K562 (cell line): ENCODE measurements at regions not wholly inside any gene's neighbourhood (a gene's known extent, or its start where the extent isn't known, plus 50 kb on each side); places are given as distances from the start of the nearest gene placed in this dataset.

ENCODE experiments used
- POLR2A ChIP-seq: fragments of 450-650 bp; conservative IDR thresholded peaks from 2 replicates; pipeline ENCODE4 v1.6.1; 2016
- SIRT6 ChIP-seq: IDR thresholded peaks from one replicate; pipeline ENCODE4 v1.6.1; 2012; ENCODE audit warnings: low read depth, mild to moderate bottlenecking, control low read depth, inconsistent platforms, low read length, moderate library complexity
- TF ChIP-seq, protein P1 (sequence below): sonication (generic); formaldehyde crosslinking; IDR thresholded peaks from 2 replicates; pipeline ENCODE4 v1.8.1; 2023; ENCODE audit warnings: mild to moderate bottlenecking, missing genetic modification reagents

DNA sequence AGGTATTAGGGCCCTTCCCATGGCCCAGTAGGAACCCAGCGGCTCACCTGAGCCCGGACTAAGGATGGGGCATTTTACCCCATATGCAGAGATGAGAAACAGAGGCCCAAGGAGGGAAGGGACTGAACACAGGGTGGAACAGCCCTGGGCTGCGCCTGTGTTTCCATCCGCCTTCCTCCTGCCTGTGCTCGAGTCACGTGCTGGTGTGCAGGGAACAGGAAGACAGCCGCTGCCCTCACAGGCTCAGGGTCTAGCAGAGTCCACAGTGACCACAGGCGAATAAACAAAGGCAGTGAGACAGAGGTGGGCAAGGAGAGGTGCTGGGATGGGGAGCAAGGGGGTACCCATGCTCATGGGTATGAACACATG, 129.4 kb downstream of the C9orf50 start:
- TF ChIP-seq SIRT6 (no peak), POLR2A (no peak)
- TF ChIP-seq, protein P1, sequence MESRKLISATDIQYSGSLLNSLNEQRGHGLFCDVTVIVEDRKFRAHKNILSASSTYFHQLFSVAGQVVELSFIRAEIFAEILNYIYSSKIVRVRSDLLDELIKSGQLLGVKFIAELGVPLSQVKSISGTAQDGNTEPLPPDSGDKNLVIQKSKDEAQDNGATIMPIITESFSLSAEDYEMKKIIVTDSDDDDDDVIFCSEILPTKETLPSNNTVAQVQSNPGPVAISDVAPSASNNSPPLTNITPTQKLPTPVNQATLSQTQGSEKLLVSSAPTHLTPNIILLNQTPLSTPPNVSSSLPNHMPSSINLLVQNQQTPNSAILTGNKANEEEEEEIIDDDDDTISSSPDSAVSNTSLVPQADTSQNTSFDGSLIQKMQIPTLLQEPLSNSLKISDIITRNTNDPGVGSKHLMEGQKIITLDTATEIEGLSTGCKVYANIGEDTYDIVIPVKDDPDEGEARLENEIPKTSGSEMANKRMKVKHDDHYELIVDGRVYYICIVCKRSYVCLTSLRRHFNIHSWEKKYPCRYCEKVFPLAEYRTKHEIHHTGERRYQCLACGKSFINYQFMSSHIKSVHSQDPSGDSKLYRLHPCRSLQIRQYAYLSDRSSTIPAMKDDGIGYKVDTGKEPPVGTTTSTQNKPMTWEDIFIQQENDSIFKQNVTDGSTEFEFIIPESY = no peak
